HK-2 (cell line): ENCODE measurements at regions not wholly inside any gene's neighbourhood (a gene's known extent, or its start where the extent isn't known, plus 50 kb on each side); places are given as distances from the start of the nearest gene placed in this dataset.
"Not testable (repeated sequence)": the region's sequence is repeated elsewhere in the genome, so short reads cannot be mapped to it uniquely, and the experiment has no call there.

Experiments used
- DNase-seq: peaks from one replicate; pipeline ENCODE4 v3.0.0-alpha.2; 2018; ENCODE audit not compliant: unreplicated experiment

- no peak for DNase-seq
Measured at GRCh38 chr10:131017566-131018285, 293.8 kb downstream of the TCERG1L start.

GRCh38 chr10:131018886-131019500, 292.5 kb downstream of the TCERG1L start:
- no peak for DNase-seq

GRCh38 chr10:131019696-131020095, 291.8 kb downstream of the TCERG1L start:
- DNase-seq: no peak

GRCh38 chr10:131020775-131021174, 290.7 kb downstream of the TCERG1L start:
- DNase-seq: no peak

GRCh38 chr10:131021246-131021895, 290.1 kb downstream of the TCERG1L start:
- DNase-seq: no peak

GRCh38 chr10:131021969-131022368, 289.6 kb downstream of the TCERG1L start:
- DNase-seq: no peak

GRCh38 chr10:131022369-131022768, 289.2 kb downstream of the TCERG1L start:
- no peak for DNase-seq

GRCh38 chr10:131022981-131023380, 288.5 kb downstream of the TCERG1L start:
- no peak for DNase-seq

- DNase-seq: no peak
Measured at GRCh38 chr10:131024259-131025131, 287.0 kb downstream of the TCERG1L start.

- no peak for DNase-seq
Measured at GRCh38 chr10:131025333-131025732, 286.2 kb downstream of the TCERG1L start.

GRCh38 chr10:131027256-131027655, 284.3 kb downstream of the TCERG1L start:
- no peak for DNase-seq

GRCh38 chr10:131031346-131031745, 280.2 kb downstream of the TCERG1L start:
- no peak for DNase-seq

- no peak for DNase-seq
Measured at GRCh38 chr10:131032329-131033165, 279.0 kb downstream of the TCERG1L start.

- no peak for DNase-seq
Measured at GRCh38 chr10:131033166-131034085, 278.1 kb downstream of the TCERG1L start.

GRCh38 chr10:131034451-131034850, 277.1 kb downstream of the TCERG1L start:
- DNase-seq: no peak

- DNase-seq: no peak
Measured at GRCh38 chr10:131035779-131036178, 275.7 kb downstream of the TCERG1L start.

- no peak for DNase-seq
Measured at GRCh38 chr10:131038056-131038455, 273.5 kb downstream of the TCERG1L start.

- no peak for DNase-seq
Measured at GRCh38 chr10:131041031-131041430, 270.5 kb downstream of the TCERG1L start.

- DNase-seq: no peak
Measured at GRCh38 chr10:131041441-131041840, 270.1 kb downstream of the TCERG1L start.

- DNase-seq: not testable (repeated sequence)
Measured at GRCh38 chr10:131042015-131042414, 269.5 kb downstream of the TCERG1L start.
